AG09319 (cell line): ENCODE measurements at regions not wholly inside any gene's neighbourhood (a gene's known extent, or its start where the extent isn't known, plus 50 kb on each side); places are given as distances from the start of the nearest gene placed in this dataset.

Experiments used
- DNase-seq: peaks from one replicate; pipeline ENCODE4 v3.0.0-alpha.2; 2010; ENCODE audit warnings: low read depth; ENCODE audit errors: extremely low read depth
- TF ChIP-seq, protein P1 (sequence below): IDR thresholded peaks from 2 replicates; pipeline ENCODE4 v1.5.1; 2011; ENCODE audit warnings: low read depth, mild to moderate bottlenecking, inconsistent platforms, low read length, moderate library complexity

GRCh38 chr1:228903434-228904071, 168.3 kb downstream of the RHOU start:
- TF ChIP-seq, protein P1, sequence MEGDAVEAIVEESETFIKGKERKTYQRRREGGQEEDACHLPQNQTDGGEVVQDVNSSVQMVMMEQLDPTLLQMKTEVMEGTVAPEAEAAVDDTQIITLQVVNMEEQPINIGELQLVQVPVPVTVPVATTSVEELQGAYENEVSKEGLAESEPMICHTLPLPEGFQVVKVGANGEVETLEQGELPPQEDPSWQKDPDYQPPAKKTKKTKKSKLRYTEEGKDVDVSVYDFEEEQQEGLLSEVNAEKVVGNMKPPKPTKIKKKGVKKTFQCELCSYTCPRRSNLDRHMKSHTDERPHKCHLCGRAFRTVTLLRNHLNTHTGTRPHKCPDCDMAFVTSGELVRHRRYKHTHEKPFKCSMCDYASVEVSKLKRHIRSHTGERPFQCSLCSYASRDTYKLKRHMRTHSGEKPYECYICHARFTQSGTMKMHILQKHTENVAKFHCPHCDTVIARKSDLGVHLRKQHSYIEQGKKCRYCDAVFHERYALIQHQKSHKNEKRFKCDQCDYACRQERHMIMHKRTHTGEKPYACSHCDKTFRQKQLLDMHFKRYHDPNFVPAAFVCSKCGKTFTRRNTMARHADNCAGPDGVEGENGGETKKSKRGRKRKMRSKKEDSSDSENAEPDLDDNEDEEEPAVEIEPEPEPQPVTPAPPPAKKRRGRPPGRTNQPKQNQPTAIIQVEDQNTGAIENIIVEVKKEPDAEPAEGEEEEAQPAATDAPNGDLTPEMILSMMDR: no peak
- no peak for DNase-seq

GRCh38 chr1:228904222-228904621, 168.9 kb downstream of the RHOU start:
- no peak for DNase-seq
- TF ChIP-seq, protein P1: no peak

DNA sequence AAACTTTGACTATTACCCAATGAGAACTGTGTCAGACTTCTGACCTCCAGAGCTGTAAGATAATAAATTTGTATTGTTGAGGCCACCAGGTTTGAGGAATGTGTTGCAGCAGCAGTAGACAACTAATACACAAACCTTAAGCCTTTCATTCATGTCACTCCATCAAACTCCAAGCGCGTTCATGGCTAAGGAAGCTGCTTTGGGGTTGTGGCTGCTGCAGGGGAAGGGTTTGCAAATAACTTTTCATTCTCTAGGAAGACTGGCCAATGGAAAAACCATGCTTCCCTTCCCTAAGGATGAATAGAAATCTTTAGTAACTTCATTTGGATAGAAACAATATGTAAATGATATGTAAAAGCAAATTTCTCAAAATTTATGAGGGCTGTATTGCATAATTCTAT, 170.4 kb downstream of the RHOU start:
- TF ChIP-seq, protein P1: no peak
- DNase-seq: no peak

- no peak for DNase-seq
- TF ChIP-seq, protein P1: no peak
These were observed 171.1 kb downstream of the RHOU start for GRCh38 chr1:228906223-228906860.

- no peak for DNase-seq
These were observed 176.2 kb downstream of the RHOU start for GRCh38 chr1:228911225-228912210.

GRCh38 chr1:228913626-228914414, 178.5 kb downstream of the RHOU start:
- TF ChIP-seq, protein P1: no peak
- DNase-seq: no peak

More at GRCh38 chr1:228911225-228912210, 176.2 kb downstream of the RHOU start:
- TF ChIP-seq, protein P1: no peak
